Peyer's patch (tissue), 4 donors: ENCODE measurements at regions not wholly inside any gene's neighbourhood (a gene's known extent, or its start where the extent isn't known, plus 50 kb on each side); places are given as distances from the start of the nearest gene placed in this dataset.
A peak's percentile ranks its signal among the peaks of the same experiment; 100 is the strongest.
"Not testable (repeated sequence)": the region's sequence is repeated elsewhere in the genome, so short reads cannot be mapped to it uniquely, and the experiment has no call there.

ENCODE experiments used
- POLR2A ChIP-seq, 2 donors: fragments of 450-650 bp; IDR thresholded peaks; one replicate each; pipeline ENCODE4 v1.5.1; 2017; ENCODE audit warnings: antibody characterized with exemption in 2 of 2, mild to moderate bottlenecking in 2 of 2, moderate library complexity in 2 of 2
- TF ChIP-seq, protein P1 (sequence below), 6 experiments: fragments of 450-650 bp in 4 of 6; fragments of 200-600 bp in 2 of 6; sonication (generic) in 1 of 6; IDR thresholded peaks; one replicate each; pipeline ENCODE4 v1.5.1; 2017 to 2019; ENCODE audit warnings: antibody characterized with exemption in 6 of 6, mild to moderate bottlenecking in 3 of 6, moderate library complexity in 1 of 6

DNA sequence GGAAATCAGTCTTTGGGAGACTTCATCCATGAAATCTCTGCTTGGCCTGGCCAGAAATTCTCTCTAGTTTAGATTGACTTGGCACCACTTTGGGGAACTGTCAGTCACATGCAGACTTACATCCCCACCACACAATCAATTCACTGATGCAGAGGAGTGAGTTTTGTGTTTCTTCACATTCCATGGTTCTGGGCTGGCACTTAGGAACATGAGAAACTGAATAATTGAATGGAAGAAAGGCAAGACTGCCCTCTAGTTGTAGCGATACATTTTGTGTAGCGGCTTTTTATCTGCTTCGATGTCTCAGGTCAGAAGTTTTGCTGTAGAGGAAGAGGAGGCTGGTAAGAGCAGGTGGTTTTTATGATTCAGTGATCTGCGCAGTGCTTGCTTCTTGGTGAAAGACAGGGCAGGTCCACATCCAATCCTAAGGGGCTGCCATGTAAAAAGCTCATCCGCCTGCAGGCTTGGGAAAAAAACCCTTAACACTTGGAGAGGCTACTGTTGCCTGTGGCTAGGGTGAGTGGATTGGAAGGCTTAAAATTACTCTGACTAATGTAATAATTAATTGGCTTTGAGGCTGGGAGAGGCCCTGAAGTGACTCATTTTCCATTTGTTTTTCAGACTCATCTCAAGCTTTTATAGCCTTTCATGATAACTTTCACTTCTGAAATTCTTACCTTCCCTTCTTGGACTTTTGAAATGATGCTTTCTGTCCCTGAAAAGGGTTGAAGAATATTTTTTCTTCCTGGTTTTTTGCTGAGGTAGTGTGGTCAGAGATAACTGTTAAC is 75.4 kb upstream of the LPCAT1 start:
- TF ChIP-seq, protein P1, sequence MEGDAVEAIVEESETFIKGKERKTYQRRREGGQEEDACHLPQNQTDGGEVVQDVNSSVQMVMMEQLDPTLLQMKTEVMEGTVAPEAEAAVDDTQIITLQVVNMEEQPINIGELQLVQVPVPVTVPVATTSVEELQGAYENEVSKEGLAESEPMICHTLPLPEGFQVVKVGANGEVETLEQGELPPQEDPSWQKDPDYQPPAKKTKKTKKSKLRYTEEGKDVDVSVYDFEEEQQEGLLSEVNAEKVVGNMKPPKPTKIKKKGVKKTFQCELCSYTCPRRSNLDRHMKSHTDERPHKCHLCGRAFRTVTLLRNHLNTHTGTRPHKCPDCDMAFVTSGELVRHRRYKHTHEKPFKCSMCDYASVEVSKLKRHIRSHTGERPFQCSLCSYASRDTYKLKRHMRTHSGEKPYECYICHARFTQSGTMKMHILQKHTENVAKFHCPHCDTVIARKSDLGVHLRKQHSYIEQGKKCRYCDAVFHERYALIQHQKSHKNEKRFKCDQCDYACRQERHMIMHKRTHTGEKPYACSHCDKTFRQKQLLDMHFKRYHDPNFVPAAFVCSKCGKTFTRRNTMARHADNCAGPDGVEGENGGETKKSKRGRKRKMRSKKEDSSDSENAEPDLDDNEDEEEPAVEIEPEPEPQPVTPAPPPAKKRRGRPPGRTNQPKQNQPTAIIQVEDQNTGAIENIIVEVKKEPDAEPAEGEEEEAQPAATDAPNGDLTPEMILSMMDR (IDR thresholded peaks at IDR 0.05), result peak in 4 of 6 experiments; percentile 25 to 58 (median 52)
- TF ChIP-seq POLR2A (IDR thresholded peaks at IDR 0.05), result not testable (repeated sequence)
